Panc1 (cell line): ENCODE measurements at regions not wholly inside any gene's neighbourhood (a gene's known extent, or its start where the extent isn't known, plus 50 kb on each side); places are given as distances from the start of the nearest gene placed in this dataset.

ENCODE experiments used
- ATAC-seq: fragments of 200-7000 bp; cut with Tn5 transposase; 2 replicates; pipeline ENCODE4 v1.9.1; 2020; ENCODE audit warnings: mild to moderate bottlenecking, moderate library complexity
- BruUV-seq: library from RNA; stranded (reverse); fragments of 400-500 nt; replicated peaks from 2 replicates; lab custom pipeline; 2021; lab: Mats Ljungman, UMichigan
- CTCF ChIA-PET: fragments of 300-600 bp; sonication (Branson Sonifier 250); formaldehyde crosslinking; loops from one replicate; lab custom pipeline; 2022; ENCODE audit warnings: antibody characterized with exemption; lab: Charles Lee
- POLR2A ChIA-PET: fragments of 300-600 bp; sonication (Branson Sonifier 250); formaldehyde crosslinking; loops from one replicate; lab custom pipeline; 2022; ENCODE audit warnings: antibody characterized with exemption; lab: Charles Lee
- DNase-seq: peaks from one replicate; pipeline ENCODE4 v3.0.0-alpha.2; 2010; ENCODE audit warnings: low read depth, low spot score
- H3K27ac ChIP-seq: 2 replicates; pipeline ENCODE4 v1.5.1; 2011; ENCODE audit warnings: mild to moderate bottlenecking, low read length, inconsistent platforms
- H3K27me3 ChIP-seq: fragments of 200-500 bp; sonication (Bioruptor generic); 2 replicates; pipeline ENCODE4 v1.6.0; 2014; ENCODE audit warnings: low read length, inconsistent platforms; ENCODE audit not compliant: control insufficient read depth, insufficient read depth
- H3K36me3 ChIP-seq: fragments of 200-500 bp; sonication (Bioruptor generic); 2 replicates; pipeline ENCODE4 v1.5.1; 2014; ENCODE audit warnings: inconsistent platforms, mild to moderate bottlenecking, low read length, moderate library complexity; ENCODE audit not compliant: control insufficient read depth, insufficient read depth
- H3K4me1 ChIP-seq: 2 replicates; pipeline ENCODE4 v1.5.1; 2011; ENCODE audit warnings: inconsistent platforms, mild to moderate bottlenecking, low read length, moderate library complexity; ENCODE audit not compliant: control insufficient read depth, insufficient read depth
- H3K4me3 ChIP-seq, 2 experiments: 2 replicates each; pipeline ENCODE4 v1.5.1; 2011 to 2012; ENCODE audit warnings: low read depth in 2 of 2, low read length in 2 of 2, mild to moderate bottlenecking in 2 of 2, inconsistent platforms in 1 of 2, moderate library complexity in 1 of 2
- H3K9me3 ChIP-seq: fragments of 200-500 bp; sonication (Bioruptor generic); 2 replicates; pipeline ENCODE4 v1.5.1; 2014; ENCODE audit warnings: low read depth, mild to moderate bottlenecking, inconsistent platforms, low read length, moderate library complexity; ENCODE audit not compliant: control insufficient read depth, insufficient read depth
- POLR2AphosphoS5 ChIP-seq: IDR thresholded peaks from 2 replicates; pipeline ENCODE4 v1.6.1; 2012; ENCODE audit warnings: mild to moderate bottlenecking, low read depth, low read length, moderate library complexity
- SIN3A ChIP-seq: IDR thresholded peaks from 2 replicates; pipeline ENCODE4 v1.6.1; 2012; ENCODE audit warnings: low read depth, mild to moderate bottlenecking, low read length, moderate library complexity, borderline replicate concordance; ENCODE audit not compliant: insufficient read depth
- TCF7L2 ChIP-seq: IDR thresholded peaks from 2 replicates; pipeline ENCODE4 v1.6.1; 2011; ENCODE audit warnings: mild to moderate bottlenecking, low read depth, low read length, inconsistent platforms
- in situ Hi-C: cut with HindIII; loops from 2 replicates; pipeline ENCODE4 v1.10.0; 2016; ENCODE audit warnings: low sequenced_read_pairs, low pct_unique_long_range_greater_than_20kb
- intact Hi-C: fragments of 100-400 bp; cut with micrococcal nuclease; formaldehyde crosslinking; loops from one replicate; pipeline ENCODE4 v1.10.0; 2022; ENCODE audit not compliant: unreplicated experiment
- TF ChIP-seq, protein P1 (sequence below): fragments of 450-650 bp; IDR thresholded peaks from 2 replicates; pipeline ENCODE4 v1.5.1; 2017; ENCODE audit warnings: mild to moderate bottlenecking
- TF ChIP-seq, protein P2 (sequence below), 2 experiments: IDR thresholded peaks; 2 replicates each; pipeline ENCODE4 v1.6.1; 2011 to 2012; ENCODE audit warnings: low read depth in 2 of 2, control low read depth in 1 of 2, low read length in 1 of 2, mild to moderate bottlenecking in 1 of 2, moderate library complexity in 1 of 2; ENCODE audit not compliant: insufficient read depth in 1 of 2

DNA sequence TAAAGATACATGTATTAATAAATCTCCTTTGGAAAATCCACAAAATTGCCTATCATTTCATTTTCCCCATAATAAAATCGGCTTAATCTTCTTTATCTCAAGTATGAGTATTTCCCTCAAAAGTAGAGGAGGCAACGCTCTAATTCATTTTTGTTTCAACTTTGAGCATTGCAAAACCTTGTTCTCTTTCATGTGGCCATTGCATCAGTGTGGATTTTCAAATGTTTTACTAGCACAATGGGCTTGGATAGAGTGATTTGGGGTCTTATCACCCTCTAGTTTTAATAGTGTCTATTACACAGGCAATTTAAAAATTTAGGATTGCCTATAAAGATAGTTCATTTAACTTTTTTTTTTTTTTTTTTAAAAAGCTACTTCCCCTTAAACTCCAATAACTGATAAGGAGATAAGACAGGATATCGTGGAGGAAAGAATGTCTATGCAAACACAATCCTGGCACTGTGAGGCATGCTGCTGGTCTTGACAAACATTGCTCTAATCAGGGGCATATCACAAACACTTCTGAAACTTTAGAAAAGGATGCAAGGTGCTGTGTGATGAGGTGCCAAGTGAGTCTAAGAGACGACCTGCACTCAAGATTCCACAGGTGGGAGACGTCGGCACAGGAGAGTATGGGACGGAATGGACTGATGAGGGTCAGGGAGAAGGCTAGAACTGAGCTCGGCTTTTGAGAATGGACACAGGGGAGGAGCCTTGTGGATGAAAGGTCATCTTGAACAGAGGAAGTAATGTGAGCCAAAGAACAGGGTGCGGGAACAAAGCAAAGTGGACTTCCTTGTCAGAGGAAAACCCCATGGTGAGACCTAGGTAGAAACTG is 199.7 kb downstream of the IRS2 start:
- BruUV-seq = no TSS peak
- H3K4me1 ChIP-seq = no peaks in the 10 kb centered on the region
- TF ChIP-seq TCF7L2 = no peak
- TF ChIP-seq, protein P1, sequence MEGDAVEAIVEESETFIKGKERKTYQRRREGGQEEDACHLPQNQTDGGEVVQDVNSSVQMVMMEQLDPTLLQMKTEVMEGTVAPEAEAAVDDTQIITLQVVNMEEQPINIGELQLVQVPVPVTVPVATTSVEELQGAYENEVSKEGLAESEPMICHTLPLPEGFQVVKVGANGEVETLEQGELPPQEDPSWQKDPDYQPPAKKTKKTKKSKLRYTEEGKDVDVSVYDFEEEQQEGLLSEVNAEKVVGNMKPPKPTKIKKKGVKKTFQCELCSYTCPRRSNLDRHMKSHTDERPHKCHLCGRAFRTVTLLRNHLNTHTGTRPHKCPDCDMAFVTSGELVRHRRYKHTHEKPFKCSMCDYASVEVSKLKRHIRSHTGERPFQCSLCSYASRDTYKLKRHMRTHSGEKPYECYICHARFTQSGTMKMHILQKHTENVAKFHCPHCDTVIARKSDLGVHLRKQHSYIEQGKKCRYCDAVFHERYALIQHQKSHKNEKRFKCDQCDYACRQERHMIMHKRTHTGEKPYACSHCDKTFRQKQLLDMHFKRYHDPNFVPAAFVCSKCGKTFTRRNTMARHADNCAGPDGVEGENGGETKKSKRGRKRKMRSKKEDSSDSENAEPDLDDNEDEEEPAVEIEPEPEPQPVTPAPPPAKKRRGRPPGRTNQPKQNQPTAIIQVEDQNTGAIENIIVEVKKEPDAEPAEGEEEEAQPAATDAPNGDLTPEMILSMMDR = no peak
- TF ChIP-seq, protein P2, sequence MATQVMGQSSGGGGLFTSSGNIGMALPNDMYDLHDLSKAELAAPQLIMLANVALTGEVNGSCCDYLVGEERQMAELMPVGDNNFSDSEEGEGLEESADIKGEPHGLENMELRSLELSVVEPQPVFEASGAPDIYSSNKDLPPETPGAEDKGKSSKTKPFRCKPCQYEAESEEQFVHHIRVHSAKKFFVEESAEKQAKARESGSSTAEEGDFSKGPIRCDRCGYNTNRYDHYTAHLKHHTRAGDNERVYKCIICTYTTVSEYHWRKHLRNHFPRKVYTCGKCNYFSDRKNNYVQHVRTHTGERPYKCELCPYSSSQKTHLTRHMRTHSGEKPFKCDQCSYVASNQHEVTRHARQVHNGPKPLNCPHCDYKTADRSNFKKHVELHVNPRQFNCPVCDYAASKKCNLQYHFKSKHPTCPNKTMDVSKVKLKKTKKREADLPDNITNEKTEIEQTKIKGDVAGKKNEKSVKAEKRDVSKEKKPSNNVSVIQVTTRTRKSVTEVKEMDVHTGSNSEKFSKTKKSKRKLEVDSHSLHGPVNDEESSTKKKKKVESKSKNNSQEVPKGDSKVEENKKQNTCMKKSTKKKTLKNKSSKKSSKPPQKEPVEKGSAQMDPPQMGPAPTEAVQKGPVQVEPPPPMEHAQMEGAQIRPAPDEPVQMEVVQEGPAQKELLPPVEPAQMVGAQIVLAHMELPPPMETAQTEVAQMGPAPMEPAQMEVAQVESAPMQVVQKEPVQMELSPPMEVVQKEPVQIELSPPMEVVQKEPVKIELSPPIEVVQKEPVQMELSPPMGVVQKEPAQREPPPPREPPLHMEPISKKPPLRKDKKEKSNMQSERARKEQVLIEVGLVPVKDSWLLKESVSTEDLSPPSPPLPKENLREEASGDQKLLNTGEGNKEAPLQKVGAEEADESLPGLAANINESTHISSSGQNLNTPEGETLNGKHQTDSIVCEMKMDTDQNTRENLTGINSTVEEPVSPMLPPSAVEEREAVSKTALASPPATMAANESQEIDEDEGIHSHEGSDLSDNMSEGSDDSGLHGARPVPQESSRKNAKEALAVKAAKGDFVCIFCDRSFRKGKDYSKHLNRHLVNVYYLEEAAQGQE (IDR thresholded peaks at IDR 0.05; ENCODE audit: insufficient read depth in 1 of 2, low read depth in 2 of 2, low read length in 1 of 2) = no peak
- TF ChIP-seq POLR2AphosphoS5 = no peak
- TF ChIP-seq SIN3A = no peak
- no peaks in the 10 kb centered on the region for H3K27me3 ChIP-seq
- H3K27ac ChIP-seq = no peak overlapping the region
- DNase-seq (no peak), ATAC-seq (no peak)
- no peaks in the 10 kb centered on the region for H3K36me3 ChIP-seq
- H3K9me3 ChIP-seq = no peaks in the 10 kb centered on the region
- CTCF ChIA-PET = no interaction called here
- intact Hi-C loops (no loop called here), in situ Hi-C loops (no loop called here)
- H3K4me3 ChIP-seq = no peak overlapping the region
- POLR2A ChIA-PET = no interaction called here

DNA sequence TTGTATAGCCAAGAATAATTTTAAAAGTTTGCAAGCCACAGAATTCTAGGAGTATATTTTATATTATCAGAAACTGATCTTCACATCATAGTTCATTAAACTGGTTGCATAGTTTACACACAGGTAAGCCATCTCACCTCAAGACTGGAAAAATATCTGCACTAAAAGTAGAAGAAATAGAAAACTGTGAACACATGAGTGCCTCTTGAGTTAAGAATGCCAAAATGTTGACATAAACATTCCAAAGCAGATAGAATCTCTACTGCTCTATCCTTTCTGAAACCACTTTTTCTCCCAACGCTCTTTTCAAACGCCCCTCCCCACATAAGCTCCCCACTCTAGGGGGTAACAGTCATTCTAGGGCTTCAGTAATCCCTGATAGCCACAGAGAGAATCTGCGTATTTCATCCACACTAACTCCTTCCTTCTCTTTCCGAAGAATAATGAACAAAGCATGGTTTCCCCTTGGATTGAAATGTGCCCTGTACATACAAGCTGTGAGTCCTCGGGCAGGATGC is 201.5 kb downstream of the IRS2 start:
- Histone ChIP-seq H3K4me1 (no peaks in the 10 kb centered on the region), H3K4me3 (no peak overlapping the region), H3K36me3 (no peaks in the 10 kb centered on the region), H3K27ac (no peak overlapping the region), H3K27me3 (no peaks in the 10 kb centered on the region), H3K9me3 (no peaks in the 10 kb centered on the region)
- BruUV-seq = no TSS peak
- TF ChIP-seq POLR2AphosphoS5 (no peak), TCF7L2 (no peak), SIN3A (no peak)
- TF ChIP-seq, protein P1 = no peak
- TF ChIP-seq, protein P2 (IDR thresholded peaks at IDR 0.05; ENCODE audit: insufficient read depth in 1 of 2, low read depth in 2 of 2, low read length in 1 of 2) = no peak
- CTCF ChIA-PET = no interaction called here
- intact Hi-C loops (no loop called here), in situ Hi-C loops (no loop called here)
- DNase-seq = no peak
- ATAC-seq = no peak
- POLR2A ChIA-PET = no interaction called here
